ENCODE measurements at regions not wholly inside any gene's neighbourhood (a gene's known extent, or its start where the extent isn't known, plus 50 kb on each side); places are given as distances from the start of the nearest gene placed in this dataset.
"Not testable (repeated sequence)": the region's sequence is repeated elsewhere in the genome, so short reads cannot be mapped to it uniquely, and the experiment has no call there.

DNA sequence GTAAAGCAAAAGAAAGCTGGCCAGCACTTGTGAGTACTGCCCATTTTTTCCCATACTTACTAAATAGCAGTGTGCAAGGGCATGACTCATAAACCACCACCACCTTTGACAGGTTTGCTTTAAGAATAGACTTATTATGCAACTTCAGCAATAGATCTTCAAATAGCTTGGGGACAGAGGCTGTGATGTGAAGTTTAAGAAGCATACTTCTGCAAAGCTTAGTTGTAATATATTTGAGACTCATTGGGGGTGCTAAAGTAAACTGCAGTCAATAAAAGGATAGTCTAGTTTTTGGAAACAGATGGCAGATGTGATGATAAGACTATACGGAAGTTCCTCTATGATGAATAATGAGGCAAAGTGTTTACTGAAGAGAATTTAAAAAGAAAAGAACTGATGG lies 210.0 kb downstream of the PLA2G4A start:
- DNase-seq (ENCODE audit: low read depth in 2 of 3, low spot score in 2 of 3) = peak in 2 of 3 donors; percentile 72 to 92

DNA sequence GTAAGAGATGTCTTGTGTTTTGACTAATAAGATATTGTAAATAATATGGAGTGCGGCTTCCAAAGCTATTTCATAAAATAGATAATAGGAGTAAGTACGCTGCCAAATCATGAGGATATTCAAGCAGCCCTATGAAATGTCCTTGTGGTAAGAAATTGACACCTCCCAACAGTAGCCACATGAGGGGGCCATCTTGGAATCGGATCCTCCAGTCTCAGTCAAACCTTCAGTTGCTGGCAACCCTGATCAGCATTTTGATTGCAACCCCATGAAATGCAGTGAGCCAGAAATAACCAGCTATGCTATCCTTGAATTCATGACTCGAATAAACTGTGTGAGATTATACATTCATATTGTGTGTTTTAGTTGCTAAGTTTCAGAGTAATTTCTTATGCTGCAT lies 212.4 kb downstream of the PLA2G4A start:
- no peak for DNase-seq (ENCODE audit: low read depth in 2 of 3, low spot score in 2 of 3)

DNA sequence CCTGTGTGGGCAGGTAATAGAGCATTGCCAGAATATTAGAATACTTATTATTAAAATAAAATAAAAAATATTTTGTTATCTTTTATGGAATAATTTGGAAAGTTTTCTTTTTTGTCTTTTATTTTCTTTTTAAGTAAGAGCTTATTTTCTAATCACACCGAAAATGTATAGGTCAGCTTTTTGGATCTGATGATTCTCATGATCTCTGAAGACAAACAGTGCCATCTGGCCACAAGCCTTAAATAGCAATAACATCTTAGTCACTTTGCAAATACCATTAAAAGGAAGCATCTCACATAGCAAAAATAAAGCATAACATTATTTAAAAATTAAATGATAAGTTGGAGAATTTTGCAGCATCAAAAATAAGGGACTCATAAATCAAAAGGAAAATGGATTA lies 213.8 kb downstream of the PLA2G4A start:
- no peak for DNase-seq (ENCODE audit: low read depth in 2 of 3, low spot score in 2 of 3)

DNA sequence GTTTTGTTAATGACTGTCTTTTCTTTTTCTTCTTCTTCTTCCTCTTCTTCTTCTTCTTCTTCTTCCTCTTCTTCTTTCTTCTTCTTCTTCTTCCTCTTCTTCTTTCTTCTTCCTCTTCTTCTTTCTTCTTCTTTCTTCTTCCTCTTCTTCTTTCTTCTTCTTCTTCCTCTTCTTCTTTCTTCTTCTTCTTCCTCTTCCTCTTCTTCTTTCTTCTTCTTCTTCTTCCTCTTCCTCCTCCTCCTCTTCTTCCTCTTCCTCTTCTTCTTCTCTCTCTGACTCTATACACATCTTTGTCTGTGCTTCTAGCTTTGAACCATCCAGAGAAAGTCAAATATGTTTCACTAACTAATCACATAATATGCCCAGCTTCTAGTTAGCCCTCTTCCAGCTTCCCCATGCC lies 214.7 kb downstream of the PLA2G4A start:
- DNase-seq (ENCODE audit: low read depth in 2 of 3, low spot score in 2 of 3) = not testable (repeated sequence)

DNA sequence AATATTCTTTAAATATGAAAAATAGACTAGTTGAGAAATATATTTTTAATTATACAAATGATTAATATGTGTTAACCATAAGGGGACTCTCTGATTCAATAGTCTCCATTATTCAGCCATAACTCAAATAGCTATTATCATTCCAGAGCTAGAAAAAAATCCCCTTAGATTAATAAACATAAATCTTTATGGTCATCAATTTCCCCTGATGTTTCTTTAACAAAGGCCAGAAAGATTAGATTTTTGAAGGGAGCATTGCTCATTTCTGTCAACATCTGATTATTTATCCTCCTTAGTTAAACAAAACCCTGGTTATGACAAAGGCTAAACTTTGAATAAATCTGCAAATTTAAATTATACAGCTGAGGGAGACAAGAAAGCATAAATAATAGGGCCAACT lies 215.7 kb downstream of the PLA2G4A start:
- DNase-seq (ENCODE audit: low read depth in 2 of 3, low spot score in 2 of 3) = no peak

DNA sequence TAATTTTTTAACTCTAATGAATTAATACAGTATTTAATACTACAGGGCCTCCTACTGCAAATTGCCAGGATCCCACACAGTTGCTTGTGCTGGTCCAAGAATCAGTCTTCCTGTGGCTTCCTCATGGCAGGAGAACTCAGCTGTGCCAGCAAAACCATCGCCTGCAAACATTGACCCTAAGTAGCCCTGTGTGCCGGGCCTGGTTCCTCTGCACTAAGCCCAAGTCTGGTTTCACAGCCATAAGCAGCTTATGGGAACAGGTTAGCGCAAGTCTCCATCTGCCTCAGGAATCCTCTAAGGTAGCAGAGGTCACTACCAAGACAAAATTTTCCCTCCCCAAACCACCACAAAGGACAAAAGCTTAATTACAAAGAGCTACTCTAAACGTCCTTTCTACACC lies 216.6 kb downstream of the PLA2G4A start:
- DNase-seq (ENCODE audit: low read depth in 2 of 3, low spot score in 2 of 3) = no peak

DNA sequence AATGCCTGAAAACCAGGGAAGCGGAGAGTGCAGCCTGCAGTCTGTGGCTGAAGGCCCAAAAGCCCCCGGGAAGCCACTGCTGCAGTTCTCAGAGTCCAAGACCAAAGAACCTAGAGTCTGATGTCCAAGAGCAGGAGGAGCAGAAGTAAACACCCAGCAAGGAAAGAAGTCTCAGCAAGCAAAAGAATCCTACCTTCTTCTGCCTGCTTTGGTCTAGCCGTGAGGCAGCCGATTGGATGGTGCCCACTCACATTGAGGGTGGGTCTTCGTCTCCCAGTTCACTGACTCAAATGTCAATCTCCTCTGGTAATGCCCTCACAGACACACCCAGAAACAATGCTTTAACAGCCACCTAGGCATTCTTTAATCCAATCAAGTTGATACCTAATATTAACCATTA lies 217.5 kb downstream of the PLA2G4A start:
- DNase-seq (ENCODE audit: low read depth in 2 of 3, low spot score in 2 of 3) = no peak

DNA sequence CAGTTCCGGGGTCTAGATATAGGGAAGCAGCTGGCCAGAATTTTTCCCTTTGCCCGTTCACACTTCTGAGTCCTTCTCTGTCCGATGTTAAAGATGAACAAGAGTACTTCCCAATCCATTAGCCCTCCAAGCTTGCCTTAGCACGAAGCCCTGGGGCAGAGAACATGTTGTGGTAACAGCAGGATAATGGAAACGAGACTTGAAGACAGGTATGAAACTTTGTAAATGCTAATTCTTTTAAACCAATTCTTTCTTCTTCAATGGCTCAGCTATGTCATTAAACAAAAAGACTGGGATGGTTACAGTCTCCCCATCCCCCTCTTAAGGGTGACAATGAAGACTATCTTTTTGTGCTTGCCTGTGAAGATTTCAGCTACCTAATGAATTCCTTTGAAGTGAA lies 218.5 kb downstream of the PLA2G4A start:
- DNase-seq (ENCODE audit: low read depth in 2 of 3, low spot score in 2 of 3) = no peak

DNA sequence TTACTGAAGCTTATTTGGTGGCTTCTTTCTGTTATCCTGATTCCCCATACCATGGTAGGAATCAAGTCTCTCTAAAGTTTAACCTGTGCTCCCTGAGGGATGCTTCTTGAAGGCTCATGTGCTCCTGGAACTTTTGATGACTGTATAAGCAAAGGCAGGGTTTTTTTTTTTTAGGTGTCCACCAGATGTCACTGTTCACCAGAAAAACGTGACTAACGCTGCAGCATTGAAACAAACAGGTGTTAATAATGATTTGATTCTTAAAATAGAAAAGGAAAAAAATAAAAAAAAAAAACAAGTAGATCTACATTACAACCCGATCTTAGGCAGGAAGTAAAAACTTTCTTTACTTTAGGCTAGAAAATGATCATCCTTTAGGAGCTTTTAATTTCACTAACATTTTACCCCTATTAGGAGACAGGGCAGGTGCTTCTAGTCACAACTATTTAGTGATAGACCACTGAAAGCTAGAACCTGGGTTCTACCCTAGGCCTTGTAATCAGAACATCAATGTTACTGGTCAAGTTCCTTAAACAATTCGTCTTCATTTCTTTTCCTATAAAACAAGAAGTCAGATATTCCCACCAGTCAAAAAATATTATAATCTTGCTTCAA lies 223.0 kb downstream of the PLA2G4A start:
- DNase-seq (ENCODE audit: low read depth in 2 of 3, low spot score in 2 of 3) = peak; percentile 10 to 79 (median 42)

DNA sequence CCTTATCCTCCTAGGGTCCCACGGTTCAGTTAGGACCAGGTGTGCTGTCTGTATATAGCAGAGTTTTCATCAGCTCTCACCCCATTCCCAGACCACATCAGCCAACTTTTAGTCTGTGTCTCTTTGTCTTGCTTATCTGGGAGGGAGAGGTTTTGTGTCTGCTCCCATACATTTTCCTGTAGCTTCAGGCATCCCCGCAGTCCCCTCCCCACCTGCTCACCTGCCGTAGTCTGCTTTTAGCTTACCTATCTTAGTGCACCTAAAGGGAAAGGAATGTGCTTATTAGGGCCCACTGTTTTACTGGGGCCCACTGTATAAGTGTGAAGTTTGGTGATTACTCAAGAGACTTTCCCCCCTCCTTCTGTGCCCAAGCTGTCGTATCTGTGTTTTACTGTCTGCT lies 225.1 kb downstream of the PLA2G4A start:
- DNase-seq (ENCODE audit: low read depth in 2 of 3, low spot score in 2 of 3) = no peak

DNA sequence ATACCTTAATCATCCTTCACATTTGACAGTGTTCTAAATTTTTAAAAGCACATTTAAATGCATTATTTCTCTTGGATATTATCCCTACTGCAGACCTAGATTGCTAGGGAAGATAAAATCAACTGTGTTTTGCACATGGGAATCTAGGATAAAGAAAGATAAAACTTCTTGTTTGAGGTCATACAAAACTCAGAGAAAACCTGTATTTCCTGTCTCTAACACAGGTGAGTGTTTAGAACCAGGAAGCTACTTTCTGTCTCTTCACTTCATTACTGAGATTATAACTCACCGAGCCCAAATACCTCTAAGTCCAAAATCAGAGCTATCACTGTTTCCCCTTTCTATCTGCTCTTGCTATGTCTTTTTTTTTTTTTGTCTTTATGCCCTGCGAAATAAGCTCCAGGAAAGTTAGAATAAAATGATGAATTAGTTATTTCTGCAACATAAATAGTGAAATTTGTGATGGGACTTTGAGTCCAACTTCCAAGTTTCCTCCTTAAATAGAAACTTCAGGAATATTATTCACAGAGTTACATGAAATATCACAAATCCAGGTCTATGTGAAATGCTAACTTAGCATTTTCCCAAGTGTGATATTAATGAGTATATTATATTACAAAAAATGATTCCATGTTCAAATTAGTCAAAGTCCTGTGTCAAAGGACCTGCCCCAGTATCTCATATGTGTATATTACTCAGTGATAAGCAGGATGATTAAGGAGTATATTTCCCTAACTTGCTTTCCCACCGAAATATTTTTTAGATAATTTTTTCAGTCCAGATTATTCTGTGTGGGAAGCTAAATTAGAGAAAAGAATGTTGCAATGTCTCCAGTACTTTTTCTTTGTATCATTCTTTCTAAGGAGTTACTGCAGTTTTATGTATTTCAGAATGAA lies 226.4 kb downstream of the PLA2G4A start:
- DNase-seq (ENCODE audit: low read depth in 2 of 3, low spot score in 2 of 3) = no peak

DNA sequence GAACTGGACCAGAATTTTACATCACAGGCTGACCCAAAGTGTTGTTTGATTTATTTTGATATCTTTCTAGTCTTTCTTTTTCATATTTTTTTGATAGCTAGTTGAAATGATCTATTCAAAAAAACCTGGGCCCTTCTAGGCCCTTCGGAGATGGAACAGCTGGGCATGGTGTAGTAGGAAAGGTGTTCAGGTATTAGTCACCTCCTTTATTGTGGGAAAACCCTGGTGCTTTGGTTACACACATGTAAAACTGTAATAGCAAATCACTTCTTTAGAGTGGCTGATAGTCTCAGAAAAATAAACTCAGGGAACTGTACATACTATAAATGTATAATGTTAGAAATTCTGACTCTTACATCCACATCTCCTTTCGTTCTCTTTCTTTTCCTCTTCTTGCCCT lies 234.5 kb downstream of the PLA2G4A start:
- DNase-seq (ENCODE audit: low read depth in 2 of 3, low spot score in 2 of 3) = no peak

DNA sequence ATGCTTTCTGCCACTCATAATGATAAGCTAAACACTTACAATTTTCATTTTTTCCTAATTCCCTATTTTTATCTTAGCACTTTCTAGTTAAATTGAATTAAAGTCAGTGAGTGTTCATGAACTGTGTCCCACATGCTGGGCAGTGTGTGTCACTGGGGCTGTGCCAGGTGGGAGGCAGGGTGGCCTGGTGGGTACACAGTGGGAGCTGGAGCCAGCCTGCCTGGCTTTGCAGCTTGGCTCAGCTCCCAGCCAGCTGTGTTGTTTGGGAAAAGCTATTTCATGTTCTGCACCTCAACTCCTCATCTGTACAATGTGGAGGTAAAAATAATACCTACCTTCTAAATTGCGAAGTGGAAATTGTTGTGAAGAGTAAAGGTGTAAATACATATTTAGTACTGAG lies 238.4 kb downstream of the PLA2G4A start:
- no peak for DNase-seq (ENCODE audit: low read depth in 2 of 3, low spot score in 2 of 3)

DNA sequence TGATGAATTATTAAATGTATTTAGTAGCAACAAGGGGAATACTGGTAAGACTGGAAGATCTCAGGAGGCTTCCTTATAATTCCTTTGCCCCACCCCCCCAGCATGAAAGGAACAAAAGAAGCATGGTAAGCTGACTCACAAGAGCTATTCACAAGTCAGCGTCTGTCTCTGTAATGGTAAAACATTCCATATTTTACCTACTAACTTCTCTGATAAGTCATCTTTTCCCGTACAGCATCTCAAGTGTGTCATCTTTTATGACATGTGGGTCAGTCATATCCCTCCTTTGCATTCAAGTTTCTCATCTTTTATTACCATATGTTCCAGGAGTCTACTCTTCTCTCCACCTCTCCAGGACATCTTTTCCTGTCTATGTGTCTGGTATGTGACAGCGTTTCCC lies 241.3 kb downstream of the PLA2G4A start:
- no peak for DNase-seq (ENCODE audit: low read depth in 2 of 3, low spot score in 2 of 3)

DNA sequence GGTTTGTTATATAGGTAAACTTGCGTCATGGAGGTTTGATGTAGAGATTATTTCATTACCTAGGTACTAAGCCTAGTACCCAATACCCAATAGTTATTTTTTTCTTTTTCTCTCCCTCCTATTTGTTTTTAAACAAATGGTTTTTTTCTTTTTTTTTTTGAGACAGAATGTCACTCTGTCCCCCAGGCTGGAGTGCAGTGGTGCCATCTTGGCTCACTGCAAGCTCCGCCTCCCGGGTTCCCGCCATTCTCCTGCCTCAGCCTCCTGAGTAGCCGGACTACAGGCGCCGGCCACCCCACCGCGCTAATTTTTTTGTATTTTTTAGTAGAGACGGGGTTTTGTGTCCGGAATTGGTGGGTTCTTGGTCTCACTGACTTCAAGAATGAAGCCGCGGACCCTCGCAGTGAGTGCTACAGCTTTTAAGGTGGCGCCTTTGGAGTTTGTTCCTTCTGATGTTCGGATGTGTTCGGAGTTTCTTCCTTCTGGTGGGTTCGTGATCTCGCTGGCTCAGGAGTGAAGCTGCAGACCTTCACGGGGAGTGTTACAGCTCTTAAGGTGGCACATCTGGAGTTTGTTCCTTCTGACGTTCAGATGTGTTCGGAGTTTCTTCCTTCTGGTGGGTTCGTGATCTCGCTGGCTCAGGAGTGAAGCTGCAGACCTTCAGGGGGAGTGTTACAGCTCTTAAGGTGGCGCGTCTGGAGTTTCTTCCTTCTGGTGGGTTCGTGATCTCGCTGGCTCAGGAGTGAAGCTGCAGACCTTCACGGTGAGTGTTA lies 243.7 kb downstream of the PLA2G4A start:
- peak in 1 of 3 donors; percentile 8 for DNase-seq (ENCODE audit: low read depth in 2 of 3, low spot score in 2 of 3)

DNA sequence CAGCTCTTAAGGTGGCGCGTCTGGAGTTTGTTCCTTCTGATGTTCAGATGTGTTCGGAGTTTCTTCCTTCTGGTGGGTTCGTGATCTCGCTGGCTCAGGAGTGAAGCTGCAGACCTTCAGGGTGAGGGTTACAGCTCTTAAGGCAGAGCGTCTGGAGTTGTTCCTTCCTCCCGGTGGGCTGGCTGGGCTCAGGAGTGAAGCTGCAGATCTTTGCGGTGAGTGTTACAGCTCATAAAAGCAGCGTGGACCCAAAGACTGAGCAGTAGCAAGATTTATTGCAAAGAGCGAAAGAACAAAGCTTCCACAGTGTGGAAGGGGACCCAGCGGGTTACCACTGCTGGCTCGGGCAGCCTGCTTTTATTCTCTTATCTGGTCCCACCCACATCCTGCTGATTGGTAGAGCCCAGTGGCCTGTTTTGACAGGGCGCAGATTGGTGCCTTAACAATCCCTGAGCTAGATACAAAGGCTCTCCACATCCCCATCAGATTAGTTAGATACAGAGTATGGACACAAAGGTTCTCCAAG lies 244.3 kb downstream of the PLA2G4A start:
- peak in 1 of 3 donors; percentile 16 for DNase-seq (ENCODE audit: low read depth in 2 of 3, low spot score in 2 of 3)

DNA sequence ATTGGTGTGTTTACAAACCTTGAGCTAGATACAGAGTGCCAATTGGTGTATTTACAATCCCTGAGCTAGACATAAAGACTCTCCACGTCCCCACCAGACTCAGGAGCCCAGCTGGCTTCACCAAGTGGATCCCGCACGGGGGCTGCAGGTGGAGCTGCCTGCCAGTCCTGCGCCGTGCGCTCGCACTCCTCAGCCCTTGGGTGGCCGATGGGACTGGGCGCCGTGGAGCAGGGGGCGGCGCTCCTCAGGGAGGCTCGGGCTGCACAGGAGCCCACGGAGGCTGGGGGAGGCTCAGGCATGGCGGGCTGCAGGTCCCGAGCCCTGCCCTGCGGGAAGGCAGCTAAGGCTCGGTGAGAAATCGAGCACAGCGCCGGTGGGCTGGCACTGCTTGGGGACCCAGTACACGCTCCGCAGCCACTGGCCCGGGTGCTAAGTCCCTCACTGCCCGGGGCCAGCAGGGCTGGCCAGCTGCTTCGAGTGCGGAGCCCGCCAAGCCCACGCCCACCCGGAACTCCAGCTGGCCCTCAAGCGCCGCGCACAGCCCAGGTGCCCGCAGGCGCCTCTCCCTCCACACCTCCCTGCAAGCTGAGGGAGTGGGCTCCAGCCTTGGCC lies 245.0 kb downstream of the PLA2G4A start:
- not testable (repeated sequence) for DNase-seq (ENCODE audit: low read depth in 2 of 3, low spot score in 2 of 3)

DNA sequence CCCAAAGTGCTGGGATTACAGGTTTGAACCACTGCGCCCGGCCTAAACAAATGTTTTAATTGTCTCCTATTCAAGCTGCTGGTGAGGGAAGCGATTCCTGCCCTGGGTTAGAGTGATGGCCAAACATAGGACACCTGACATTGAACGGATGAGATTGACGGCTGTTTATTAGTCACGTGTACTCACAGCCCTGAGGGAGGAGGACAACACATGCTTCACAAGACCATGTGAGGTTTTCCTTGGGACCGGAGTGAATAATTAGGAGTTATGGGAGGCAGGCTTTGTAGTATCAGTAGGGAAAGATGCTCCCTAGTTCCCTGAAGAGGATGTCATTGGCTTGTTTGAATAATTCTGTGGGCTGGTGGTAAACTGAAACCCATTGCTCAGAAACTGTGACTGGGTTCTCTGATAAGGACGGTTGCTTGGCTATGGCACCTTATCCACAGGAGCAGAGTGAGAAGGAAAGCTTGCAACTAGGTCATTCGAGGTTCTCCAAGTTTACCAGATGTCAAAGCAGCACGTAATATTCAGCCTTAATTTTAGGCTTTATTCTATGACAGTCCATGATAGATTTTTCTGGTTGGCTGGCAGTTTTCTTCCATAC lies 245.8 kb downstream of the PLA2G4A start:
- DNase-seq (ENCODE audit: low read depth in 2 of 3, low spot score in 2 of 3) = no peak

DNA sequence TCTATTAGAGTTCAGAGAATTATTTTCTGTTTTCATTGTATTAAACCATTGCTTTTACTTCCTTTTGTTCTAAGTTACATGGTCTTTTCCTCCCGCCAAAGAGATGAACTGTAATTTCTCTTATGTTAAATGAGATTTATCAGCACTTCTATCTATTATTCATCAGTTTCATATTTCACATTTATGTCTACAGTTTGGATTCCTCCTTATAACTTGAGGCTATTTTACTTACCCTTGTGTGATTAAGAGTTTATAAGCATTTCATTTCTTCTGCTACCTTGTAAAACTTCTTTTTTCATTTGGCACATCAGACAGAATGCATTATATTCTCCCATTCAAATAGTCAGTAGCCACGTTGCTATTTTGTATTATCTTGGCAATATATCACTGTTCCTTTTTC lies 248.2 kb downstream of the PLA2G4A start:
- no peak for DNase-seq (ENCODE audit: low read depth in 2 of 3, low spot score in 2 of 3)

DNA sequence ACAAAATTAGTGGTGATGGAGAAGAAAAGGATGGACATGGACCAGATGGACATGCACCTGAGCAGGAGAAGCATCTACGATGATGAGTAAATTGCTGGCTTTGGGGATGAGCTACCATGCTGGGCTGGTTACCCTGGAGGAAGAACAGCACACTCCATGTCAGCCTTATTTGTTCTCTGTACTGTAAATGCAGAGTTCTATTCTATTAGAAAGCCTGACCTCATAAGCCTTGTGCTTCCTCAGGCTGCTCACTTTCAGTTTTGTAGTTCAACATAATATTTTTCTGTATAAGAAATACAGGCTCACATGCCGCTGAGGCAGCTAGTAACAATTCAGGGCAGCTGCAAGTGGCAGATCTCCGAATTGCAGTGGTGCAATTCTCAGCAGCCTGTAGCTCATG lies 249.6 kb downstream of the PLA2G4A start:
- DNase-seq (ENCODE audit: low read depth in 2 of 3, low spot score in 2 of 3) = no peak
